ENCODE measurements at regions not wholly inside any gene's neighbourhood (a gene's known extent, or its start where the extent isn't known, plus 50 kb on each side); places are given as distances from the start of the nearest gene placed in this dataset.
"Not testable (repeated sequence)": the region's sequence is repeated elsewhere in the genome, so short reads cannot be mapped to it uniquely, and the experiment has no call there.

DNA sequence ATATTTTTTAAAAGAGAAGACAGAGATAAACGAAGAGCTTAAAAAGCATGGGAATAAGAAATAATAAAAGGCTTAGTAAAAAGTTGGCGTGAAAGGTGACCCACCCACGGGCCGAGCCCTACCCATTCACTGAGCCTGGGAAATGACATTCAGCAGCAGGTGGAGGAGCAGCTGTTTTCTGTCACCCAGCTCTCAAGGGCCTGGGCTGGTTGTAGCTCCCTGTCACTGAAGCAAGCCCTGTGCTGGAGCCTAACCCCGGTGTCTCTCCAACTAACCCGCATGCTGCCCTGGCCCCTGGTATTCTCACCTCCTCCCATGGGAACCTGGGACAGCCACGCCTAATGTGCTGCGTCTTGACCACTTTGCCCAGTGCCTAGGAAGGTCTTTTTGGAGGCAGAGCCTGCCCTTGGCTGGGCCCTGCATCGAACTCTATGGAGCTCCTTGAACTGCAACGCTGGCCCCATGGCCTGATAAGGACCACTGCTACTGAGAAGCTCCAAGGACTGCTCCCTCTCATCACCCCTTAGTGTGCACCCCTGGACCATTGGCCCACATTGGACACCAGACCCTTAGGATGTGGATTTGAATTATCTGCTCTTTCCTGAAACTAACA lies 68.8 kb upstream of the IYD start:
- ATAC-seq = no peak
- ChIA-PET POLR2A (no interaction called here), CTCF (no interaction called here)
- H3K4me1 Mint-ChIP-seq (ENCODE audit: low read depth) = peaks cover 4% of the 10 kb centered on the region
- DNase-seq = no peak
- H3K27ac Mint-ChIP-seq = no peak overlapping the region
- peaks cover 8% of the 10 kb centered on the region for H3K9me3 Mint-ChIP-seq (ENCODE audit: insufficient read depth)
- no peaks in the 10 kb centered on the region for H3K36me3 Mint-ChIP-seq (ENCODE audit: low read depth)
- H3K27me3 Mint-ChIP-seq (ENCODE audit: low read depth) = no peaks in the 10 kb centered on the region
- H3K4me3 Mint-ChIP-seq = no peak overlapping the region

DNA sequence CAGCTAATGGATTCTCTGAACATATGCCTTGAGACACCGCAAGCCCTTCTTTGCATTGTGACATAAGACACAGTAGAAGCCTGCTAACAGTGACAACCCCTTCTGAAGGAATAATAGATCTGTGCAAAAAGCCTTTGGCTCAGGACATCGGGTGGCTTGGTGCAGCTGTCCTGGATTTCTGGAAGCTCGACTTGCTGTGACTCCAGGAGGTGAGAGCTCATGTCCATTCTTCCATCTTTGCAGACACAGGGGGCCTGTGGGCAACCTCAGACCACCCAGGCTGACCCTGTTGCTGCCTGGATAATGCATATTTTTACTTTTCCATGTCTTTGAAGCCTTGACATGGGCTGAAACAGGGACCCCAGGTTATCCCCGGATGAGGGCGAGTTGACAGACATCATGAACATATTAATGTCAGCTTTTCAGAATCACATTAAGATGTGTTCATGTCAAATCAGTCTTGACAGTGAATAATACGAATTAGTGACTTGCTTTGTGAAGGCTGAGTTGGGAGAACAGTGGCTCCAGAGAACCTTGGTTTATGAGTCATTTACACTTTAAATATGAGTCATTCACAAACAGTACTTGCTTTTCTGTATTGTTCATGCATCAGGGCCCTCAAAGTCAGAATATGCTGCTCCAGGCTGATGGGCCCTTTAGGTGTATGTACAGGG lies 66.8 kb upstream of the IYD start:
- Mint-ChIP-seq H3K36me3 (ENCODE audit: low read depth) (no peaks in the 10 kb centered on the region), H3K9me3 (ENCODE audit: insufficient read depth) (peaks cover under 1% of the 10 kb centered on the region), H3K27ac (no peak overlapping the region), H3K4me3 (no peak overlapping the region), H3K4me1 (ENCODE audit: low read depth) (peaks cover 4% of the 10 kb centered on the region), H3K27me3 (ENCODE audit: low read depth) (peaks cover 6% of the 10 kb centered on the region)
- ATAC-seq = no peak
- DNase-seq = no peak
- POLR2A ChIA-PET = no interaction called here
- CTCF ChIA-PET = interaction anchor here (1.4 to 1.9 kb wide), 3 partner anchors 8 to 221 kb away, joined by 3 to 6 read pairs (median 4); no protein-coding TSS in a partner anchor

- Mint-ChIP-seq H3K27ac (no peak overlapping the region), H3K4me1 (ENCODE audit: low read depth) (peaks cover 4% of the 10 kb centered on the region), H3K9me3 (ENCODE audit: insufficient read depth) (no peaks in the 10 kb centered on the region), H3K27me3 (ENCODE audit: low read depth) (peaks cover 7% of the 10 kb centered on the region), H3K36me3 (ENCODE audit: low read depth) (no peaks in the 10 kb centered on the region), H3K4me3 (no peak overlapping the region)
- POLR2A ChIA-PET = no interaction called here
- CTCF ChIA-PET = interaction anchor here (1.4 to 1.9 kb wide), 3 partner anchors 8 to 222 kb away, joined by 3 to 6 read pairs (median 4); no protein-coding TSS in a partner anchor
- DNase-seq (no peak), ATAC-seq (no peak)
These were observed 66.2 kb upstream of the IYD start for GRCh38 chr6:150302520-150303176.

DNA sequence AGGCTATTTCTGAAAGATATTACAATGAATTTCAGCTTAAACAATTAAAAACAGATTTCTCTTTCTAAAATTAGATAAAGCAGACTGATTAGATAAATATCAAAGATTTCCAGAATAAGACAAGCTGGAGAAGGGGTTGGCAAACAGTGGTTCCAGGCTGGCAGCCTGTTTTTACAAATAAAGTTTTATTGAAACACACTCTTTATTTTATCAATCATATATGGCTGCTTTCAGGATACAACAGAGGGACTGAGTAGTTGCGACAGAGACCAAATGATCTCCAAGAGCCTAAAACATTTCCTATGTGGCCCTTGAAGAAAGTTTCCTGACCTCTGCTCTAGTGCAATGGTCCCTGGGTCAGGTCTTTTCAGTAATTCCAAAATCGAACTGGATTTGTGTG lies 65.6 kb upstream of the IYD start:
- no peaks in the 10 kb centered on the region for H3K9me3 Mint-ChIP-seq (ENCODE audit: insufficient read depth)
- peaks cover 7% of the 10 kb centered on the region for H3K27me3 Mint-ChIP-seq (ENCODE audit: low read depth)
- no peak overlapping the region for H3K27ac Mint-ChIP-seq
- peaks cover 4% of the 10 kb centered on the region for H3K4me1 Mint-ChIP-seq (ENCODE audit: low read depth)
- CTCF ChIA-PET = interaction anchor here (1.9 kb wide), 1 partner anchor 223 kb away, joined by 6 read pairs; no protein-coding TSS in a partner anchor
- ATAC-seq (no peak), DNase-seq (no peak)
- POLR2A ChIA-PET = interaction anchor here (1.1 kb wide), 1 partner anchor 17 kb away, joined by 4 read pairs; no protein-coding TSS in a partner anchor
- no peak overlapping the region for H3K4me3 Mint-ChIP-seq
- no peaks in the 10 kb centered on the region for H3K36me3 Mint-ChIP-seq (ENCODE audit: low read depth)

DNA sequence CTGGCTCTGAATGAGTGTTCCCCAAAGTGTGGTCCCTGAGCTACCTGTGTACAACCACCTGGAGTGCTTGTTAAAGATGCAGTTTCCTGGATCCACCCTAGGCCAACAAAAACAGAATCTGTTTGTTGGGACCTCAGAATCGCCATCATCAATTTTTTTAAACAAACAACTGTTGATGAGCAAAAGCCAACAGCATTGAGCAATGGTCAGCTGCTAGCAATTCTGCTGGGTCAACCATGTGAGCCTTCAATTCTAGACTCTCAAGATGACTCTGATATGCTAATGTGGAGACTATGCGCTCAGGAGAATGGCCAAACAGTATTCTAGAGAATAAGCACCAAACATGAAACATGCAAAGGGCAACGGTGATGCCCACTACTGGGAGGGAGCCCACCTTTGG lies 64.4 kb upstream of the IYD start:
- Mint-ChIP-seq H3K27me3 (ENCODE audit: low read depth) (peaks cover 10% of the 10 kb centered on the region), H3K4me1 (ENCODE audit: low read depth) (peaks cover 4% of the 10 kb centered on the region), H3K9me3 (ENCODE audit: insufficient read depth) (no peaks in the 10 kb centered on the region), H3K36me3 (ENCODE audit: low read depth) (no peaks in the 10 kb centered on the region), H3K27ac (no peak overlapping the region), H3K4me3 (no peak overlapping the region)
- POLR2A ChIA-PET = interaction anchor here (1.1 kb wide), 1 partner anchor 16 kb away, joined by 4 read pairs; no protein-coding TSS in a partner anchor
- DNase-seq (no peak), ATAC-seq (no peak)
- CTCF ChIA-PET = no interaction called here

GRCh38 chr6:150306290-150306689 lies 62.5 kb upstream of the IYD start:
- no peaks in the 10 kb centered on the region for H3K9me3 Mint-ChIP-seq (ENCODE audit: insufficient read depth)
- peaks cover 10% of the 10 kb centered on the region for H3K27me3 Mint-ChIP-seq (ENCODE audit: low read depth)
- H3K27ac Mint-ChIP-seq = no peak overlapping the region
- ATAC-seq (no peak), DNase-seq (no peak)
- CTCF ChIA-PET = no interaction called here
- no peaks in the 10 kb centered on the region for H3K36me3 Mint-ChIP-seq (ENCODE audit: low read depth)
- POLR2A ChIA-PET = interaction anchor here (0.5 kb wide), 1 partner anchor 41 kb away, joined by 3 read pairs; no protein-coding TSS in a partner anchor
- peaks cover 13% of the 10 kb centered on the region for H3K4me1 Mint-ChIP-seq (ENCODE audit: low read depth)
- no peak overlapping the region for H3K4me3 Mint-ChIP-seq

DNA sequence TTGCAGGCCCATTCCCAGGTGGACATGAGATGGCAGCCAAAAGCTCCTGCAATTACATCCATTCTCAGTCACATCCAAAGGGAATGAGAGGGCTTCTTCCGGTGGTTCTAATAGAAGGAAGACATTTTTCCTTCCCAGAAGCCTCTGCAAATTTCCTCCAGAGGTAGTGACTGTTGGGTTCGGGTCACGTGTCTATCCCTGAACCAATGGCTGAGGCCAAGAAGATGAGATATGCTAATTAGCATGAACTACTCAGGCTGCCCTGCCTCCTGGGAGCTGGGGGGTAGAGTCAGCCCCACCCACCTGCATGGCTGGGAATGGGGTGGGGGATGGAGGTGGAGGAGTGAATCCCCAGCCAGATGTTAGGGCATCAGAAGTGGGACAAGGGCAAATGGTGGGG lies 61.3 kb upstream of the IYD start:
- peaks cover 10% of the 10 kb centered on the region for H3K4me1 Mint-ChIP-seq (ENCODE audit: low read depth)
- no peak overlapping the region for H3K27ac Mint-ChIP-seq
- ChIA-PET POLR2A (no interaction called here), CTCF (no interaction called here)
- no peaks in the 10 kb centered on the region for H3K36me3 Mint-ChIP-seq (ENCODE audit: low read depth)
- ATAC-seq (no peak), DNase-seq (no peak)
- peaks cover 10% of the 10 kb centered on the region for H3K27me3 Mint-ChIP-seq (ENCODE audit: low read depth)
- no peaks in the 10 kb centered on the region for H3K9me3 Mint-ChIP-seq (ENCODE audit: insufficient read depth)
- no peak overlapping the region for H3K4me3 Mint-ChIP-seq

GRCh38 chr6:150308812-150309645 lies 59.8 kb upstream of the IYD start:
- H3K36me3 Mint-ChIP-seq (ENCODE audit: low read depth) = no peaks in the 10 kb centered on the region
- no peaks in the 10 kb centered on the region for H3K9me3 Mint-ChIP-seq (ENCODE audit: insufficient read depth)

DNA sequence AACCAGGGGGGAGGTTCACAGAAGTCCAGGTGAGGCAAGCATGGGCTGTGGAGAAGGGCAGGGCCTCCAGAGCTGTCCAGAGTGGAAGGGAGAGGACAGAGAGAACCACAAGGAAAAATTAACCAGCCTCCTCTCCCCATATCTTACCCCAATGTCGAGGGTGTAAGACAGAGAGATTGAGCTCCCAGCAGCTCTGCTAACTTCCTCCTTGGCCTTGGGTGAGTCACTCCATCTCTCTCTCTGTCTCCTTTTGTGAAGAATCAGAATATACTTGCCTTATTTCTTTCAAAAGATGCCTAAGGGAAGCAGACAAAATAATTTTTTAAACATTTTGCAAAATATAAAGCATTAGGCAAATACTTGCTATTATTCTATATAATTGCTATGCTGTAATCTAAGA lies 58.3 kb upstream of the IYD start:
- H3K4me3 Mint-ChIP-seq = no peak overlapping the region
- no peak for DNase-seq
- peak; percentile 60 for ATAC-seq
- ChIA-PET POLR2A (no interaction called here), CTCF (interaction anchor here (1.2 to 1.5 kb wide), 3 partner anchors 9 to 240 kb away, joined by 3 to 5 read pairs (median 4); no protein-coding TSS in a partner anchor)
- H3K36me3 Mint-ChIP-seq (ENCODE audit: low read depth) = no peaks in the 10 kb centered on the region
- no peaks in the 10 kb centered on the region for H3K9me3 Mint-ChIP-seq (ENCODE audit: insufficient read depth)
- no peak overlapping the region for H3K27ac Mint-ChIP-seq
- H3K27me3 Mint-ChIP-seq (ENCODE audit: low read depth) = peaks cover 15% of the 10 kb centered on the region
- H3K4me1 Mint-ChIP-seq (ENCODE audit: low read depth) = peaks cover 10% of the 10 kb centered on the region

More at GRCh38 chr6:150308812-150309645, 59.8 kb upstream of the IYD start:
- DNase-seq (no peak), ATAC-seq (no peak)
- ChIA-PET CTCF (interaction anchor here (1.0 kb wide), 1 partner anchor 28 kb away, joined by 3 read pairs; no protein-coding TSS in a partner anchor), POLR2A (no interaction called here)
- H3K27me3 Mint-ChIP-seq (ENCODE audit: low read depth) = peaks cover 15% of the 10 kb centered on the region
- no peak overlapping the region for H3K4me3 Mint-ChIP-seq
- H3K27ac Mint-ChIP-seq = no peak overlapping the region
- peaks cover 10% of the 10 kb centered on the region for H3K4me1 Mint-ChIP-seq (ENCODE audit: low read depth)

DNA sequence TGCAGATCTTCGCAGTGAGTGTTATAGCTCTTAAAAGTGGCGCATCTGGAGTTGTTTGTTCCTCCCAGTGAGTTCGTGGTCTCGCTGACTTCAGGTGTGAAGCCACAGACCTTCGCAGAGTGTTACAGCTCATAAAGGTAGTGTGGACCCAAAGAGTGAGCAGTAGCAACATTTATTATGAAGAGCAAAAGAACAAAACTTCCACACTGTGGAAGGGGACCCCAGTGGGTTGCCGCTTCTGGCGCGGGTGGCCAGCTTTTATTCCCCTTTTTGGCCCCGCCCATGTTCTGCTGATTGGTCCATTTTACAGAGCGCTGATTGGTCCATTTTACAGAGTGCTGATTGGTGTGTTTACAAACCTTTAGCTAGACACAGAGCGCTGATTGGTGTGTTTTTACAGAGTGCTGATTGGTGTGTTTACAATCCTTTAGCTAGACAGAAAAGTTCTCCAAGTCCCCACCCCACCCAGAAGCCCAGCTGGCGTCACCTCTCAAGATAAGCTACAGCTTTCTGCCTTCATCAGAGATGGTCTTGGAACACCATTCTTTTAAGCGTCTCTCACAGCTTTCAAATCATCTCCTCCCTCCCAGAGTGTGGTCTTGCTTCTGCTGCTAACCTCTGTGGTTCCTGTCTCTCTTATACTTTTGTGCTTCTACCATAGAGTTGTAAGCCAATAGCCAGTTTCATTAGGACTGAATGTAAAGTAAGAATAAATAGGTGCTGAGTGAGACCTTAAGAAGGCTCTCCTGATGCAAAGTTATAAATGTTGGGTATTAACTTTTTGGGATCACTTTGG lies 57.5 kb upstream of the IYD start:
- H3K27me3 Mint-ChIP-seq (ENCODE audit: low read depth) = peaks cover 13% of the 10 kb centered on the region

DNA sequence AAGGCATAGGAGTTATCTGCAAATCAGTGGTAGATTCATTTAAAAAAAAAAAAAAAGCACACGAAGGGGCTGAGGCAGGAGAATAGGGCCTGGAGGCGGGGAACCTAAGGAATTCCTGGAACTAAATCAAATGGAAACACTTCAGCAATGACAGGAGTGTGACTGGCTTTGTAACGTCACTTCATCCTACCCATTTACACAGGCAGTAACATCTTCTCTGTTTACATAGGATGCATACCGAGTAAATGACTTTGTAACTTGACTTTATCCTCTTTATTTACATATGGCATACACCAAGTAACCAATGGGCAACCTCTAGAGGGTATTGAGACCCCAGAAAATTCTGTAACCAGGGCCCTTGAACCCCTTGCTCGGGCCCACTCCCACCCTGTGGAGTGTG lies 56.4 kb upstream of the IYD start:
- Mint-ChIP-seq H3K27ac (no peak overlapping the region), H3K27me3 (ENCODE audit: low read depth) (peaks cover 8% of the 10 kb centered on the region), H3K9me3 (ENCODE audit: insufficient read depth) (no peaks in the 10 kb centered on the region), H3K4me3 (no peak overlapping the region), H3K4me1 (ENCODE audit: low read depth) (peaks cover 10% of the 10 kb centered on the region), H3K36me3 (ENCODE audit: low read depth) (no peaks in the 10 kb centered on the region)
- ChIA-PET CTCF (no interaction called here), POLR2A (no interaction called here)
- DNase-seq (no peak), ATAC-seq (no peak)

More for the DNA sequence above, 57.5 kb upstream of the IYD start:
- not testable (repeated sequence) for H3K9me3 Mint-ChIP-seq (ENCODE audit: insufficient read depth); H3K36me3 Mint-ChIP-seq (ENCODE audit: low read depth); H3K4me3 Mint-ChIP-seq
- DNase-seq (peak; percentile 32), ATAC-seq (peak; percentile 23)
- Mint-ChIP-seq H3K4me1 (ENCODE audit: low read depth) (peaks cover 10% of the 10 kb centered on the region), H3K27ac (peak overlapping the region; percentile 71)
- ChIA-PET CTCF (interaction anchor here (1.2 to 1.5 kb wide), 3 partner anchors 10 to 240 kb away, joined by 3 to 5 read pairs (median 4); no protein-coding TSS in a partner anchor), POLR2A (interaction anchor here (0.5 kb wide), 1 partner anchor 240 kb away, joined by 3 read pairs; no protein-coding TSS in a partner anchor)

Measured in activated CD8-positive, alpha-beta T cell treated with anti-CD3 and anti-CD28 coated beads, Interleukin-2, amount 10 ng/mL, durations not matched to agents 7 days and 5 days (primary cell).